Choroid plexus epithelial cell (primary cell): ENCODE measurements at regions not wholly inside any gene's neighbourhood (a gene's known extent, or its start where the extent isn't known, plus 50 kb on each side); places are given as distances from the start of the nearest gene placed in this dataset.

ENCODE experiments used
- DNase-seq: peaks from one replicate; pipeline ENCODE4 v3.0.0-alpha.2; 2010; ENCODE audit warnings: low read depth
- H3K4me3 ChIP-seq: 2 replicates; pipeline ENCODE4 v1.5.1; 2011; ENCODE audit warnings: low read depth, mild to moderate bottlenecking, control low read depth, low read length, moderate library complexity
- CTCF ChIP-seq: conservative IDR thresholded peaks from 2 replicates; pipeline ENCODE4 v1.5.1; 2011; ENCODE audit warnings: low read depth, mild to moderate bottlenecking, control low read depth, inconsistent platforms, low read length, moderate library complexity

GRCh38 chr12:130076752-130077151, 85.5 kb upstream of the FZD10 start:
- H3K4me3 ChIP-seq, result no peak overlapping the region
- no peak for TF ChIP-seq CTCF
- DNase-seq, result no peak

- TF ChIP-seq CTCF, result no peak
- no peak for DNase-seq
- no peak overlapping the region for H3K4me3 ChIP-seq
Observed at GRCh38 chr12:130078852-130079251, 83.4 kb upstream of the FZD10 start.

- TF ChIP-seq CTCF, result no peak
- no peak for DNase-seq
- H3K4me3 ChIP-seq, result no peak overlapping the region
Observed at GRCh38 chr12:130079279-130079678, 83.0 kb upstream of the FZD10 start.

GRCh38 chr12:130080205-130080604, 82.1 kb upstream of the FZD10 start:
- DNase-seq, result no peak
- TF ChIP-seq CTCF, result no peak
- no peak overlapping the region for H3K4me3 ChIP-seq

- no peak for DNase-seq
- H3K4me3 ChIP-seq, result no peak overlapping the region
- TF ChIP-seq CTCF, result no peak
Observed at GRCh38 chr12:130081117-130081805, 81.0 kb upstream of the FZD10 start.

- TF ChIP-seq CTCF, result no peak
- H3K4me3 ChIP-seq, result no peak overlapping the region
- DNase-seq, result no peak
Observed at GRCh38 chr12:130083002-130083401, 79.3 kb upstream of the FZD10 start.

- DNase-seq, result no peak
- no peak for TF ChIP-seq CTCF
Observed at GRCh38 chr12:130083734-130084133, 78.5 kb upstream of the FZD10 start.

More at GRCh38 chr12:130083734-130084133, 78.5 kb upstream of the FZD10 start:
- H3K4me3 ChIP-seq, result no peak overlapping the region
